GM12878 (cell line): ENCODE measurements at regions not wholly inside any gene's neighbourhood (a gene's known extent, or its start where the extent isn't known, plus 50 kb on each side); places are given as distances from the start of the nearest gene placed in this dataset.

Source experiments
- ATAC-seq: fragments of 200-7000 bp; cut with Tn5 transposase; 3 replicates; pipeline ENCODE4 v1.9.1; 2020; ENCODE audit warnings: mild to moderate bottlenecking, moderate library complexity
- BruUV-seq: library from RNA; stranded (reverse); fragments of 400-500 nt; replicated peaks from 2 replicates; lab custom pipeline; 2021; lab: Mats Ljungman, UMichigan
- CTCF ChIA-PET: fragments of 300-600 bp; sonication (Branson Sonifier 250); formaldehyde crosslinking; extraction: SDS; loops from one replicate; lab custom pipeline; 2021; ENCODE audit warnings: inconsistent platforms; lab: Yijun Ruan, JAX
- POLR2A ChIA-PET: fragments of 350-600 bp; formaldehyde crosslinking; extraction: SDS; loops from one replicate; lab custom pipeline; 2021; ENCODE audit warnings: inconsistent platforms; lab: Charles Lee
- RAD21 ChIA-PET: fragments of 300-600 bp; sonication (Branson Sonifier 250); formaldehyde crosslinking; loops from one replicate; lab custom pipeline; 2023; ENCODE audit warnings: antibody characterized with exemption; ENCODE audit not compliant: unreplicated experiment; lab: Charles Lee
- SMC1A ChIA-PET: fragments of 300-600 bp; sonication (Branson Sonifier 250); formaldehyde crosslinking; loops from one replicate; lab custom pipeline; 2023; ENCODE audit not compliant: unreplicated experiment, uncharacterized antibody; lab: Charles Lee
- DNase-seq: peaks from one replicate; pipeline ENCODE4 v3.0.0-alpha.2; 2011; ENCODE audit warnings: low read depth, low spot score
- FAIRE-seq: peaks from 3 replicates; lab custom pipeline; 2011; peaks lifted over from hg19 to GRCh38; lab: Jason Lieb, UNC
- H2AFZ ChIP-seq: 2 replicates; pipeline ENCODE4 v1.6.0; 2011; ENCODE audit warnings: low read depth, low read length, control low read depth; ENCODE audit not compliant: control insufficient read depth
- H3K27ac ChIP-seq: 2 replicates; pipeline ENCODE4 v1.5.1; 2011; ENCODE audit warnings: control low read depth; ENCODE audit not compliant: control insufficient read depth, insufficient read depth
- H3K27me3 ChIP-seq, 2 experiments: replicated peaks in 1 of 2; 2 replicates each; pipeline versions ENCODE4 v1.6.0 to v1.6.1; 2011; ENCODE audit warnings: low read length in 1 of 2; ENCODE audit not compliant: control insufficient read depth in 2 of 2, insufficient read depth in 2 of 2
- H3K36me3 ChIP-seq, 2 experiments: 2 replicates each; pipeline ENCODE4 v1.5.1; 2011; ENCODE audit warnings: low read length in 1 of 2; ENCODE audit not compliant: control insufficient read depth in 2 of 2, insufficient read depth in 2 of 2
- H3K4me1 ChIP-seq: 2 replicates; pipeline ENCODE4 v1.6.1; 2011; ENCODE audit warnings: mild to moderate bottlenecking, low read length, moderate library complexity, mixed read lengths; ENCODE audit not compliant: control insufficient read depth, insufficient read depth
- H3K4me2 ChIP-seq: 2 replicates; pipeline ENCODE4 v1.6.0; 2011; ENCODE audit warnings: control low read depth; ENCODE audit not compliant: control insufficient read depth, insufficient read depth
- H3K4me3 ChIP-seq: fragments of 200-600 bp; sonication (generic); 2 replicates; pipeline ENCODE4 v1.5.1; 2016
- H3K79me2 ChIP-seq: 2 replicates; pipeline ENCODE4 v1.6.0; 2011; ENCODE audit warnings: low read length; ENCODE audit not compliant: control insufficient read depth, insufficient read depth
- H3K9ac ChIP-seq: 2 replicates; pipeline ENCODE4 v1.8.0; 2011; ENCODE audit warnings: low read length, control low read depth, mixed read lengths; ENCODE audit not compliant: control insufficient read depth, insufficient read depth
- H3K9me3 ChIP-seq: replicated peaks from 3 replicates; pipeline ENCODE4 v1.5.1; 2011; ENCODE audit warnings: mild to moderate bottlenecking, low read length; ENCODE audit not compliant: control insufficient read depth, insufficient read depth
- H4K20me1 ChIP-seq: 2 replicates; pipeline ENCODE4 v1.6.0; 2011; ENCODE audit not compliant: control insufficient read depth, insufficient read depth
- BACH1 ChIP-seq: fragments of 450-650 bp; IDR thresholded peaks from 2 replicates; pipeline ENCODE4 v1.6.1; 2017; ENCODE audit warnings: mild to moderate bottlenecking, borderline replicate concordance
- CBX5 ChIP-seq: sonication (generic); IDR thresholded peaks from 2 replicates; pipeline ENCODE4 v1.6.1; 2016; ENCODE audit warnings: low read depth, moderate library complexity, mild to moderate bottlenecking, inconsistent platforms
- KLF5 ChIP-seq: fragments of 450-650 bp; IDR thresholded peaks from 2 replicates; pipeline ENCODE4 v1.6.1; 2014; ENCODE audit warnings: mild to moderate bottlenecking; ENCODE audit not compliant: partially characterized antibody
- MTA3 ChIP-seq: IDR thresholded peaks from 2 replicates; pipeline ENCODE4 v1.6.1; 2012; ENCODE audit warnings: low read length, inconsistent platforms, borderline replicate concordance
- PKNOX1 ChIP-seq: fragments of 450-650 bp; IDR thresholded peaks from 2 replicates; pipeline ENCODE4 v1.6.1; 2016; ENCODE audit warnings: mild to moderate bottlenecking
- PML ChIP-seq: IDR thresholded peaks from 2 replicates; pipeline ENCODE4 v1.6.1; 2012; ENCODE audit warnings: low read length, inconsistent platforms
- PRDM15 ChIP-seq: fragments of 450-650 bp; formaldehyde crosslinking; IDR thresholded peaks from 2 replicates; pipeline ENCODE4 v1.4.0; 2020; ENCODE audit warnings: mild to moderate bottlenecking, moderate library complexity
- RUNX3 ChIP-seq: IDR thresholded peaks from 2 replicates; pipeline ENCODE4 v1.6.1; 2012; ENCODE audit warnings: low read length, inconsistent platforms
- SP1 ChIP-seq: IDR thresholded peaks from one replicate; pipeline ENCODE4 v1.6.1; 2011; ENCODE audit warnings: low read depth, low read length
- SUPT20H ChIP-seq: IDR thresholded peaks from 2 replicates; pipeline ENCODE4 v1.6.1; 2011; ENCODE audit warnings: low read depth, mild to moderate bottlenecking, low read length, moderate library complexity, borderline replicate concordance; ENCODE audit not compliant: control insufficient read depth
- ZNF207 ChIP-seq: fragments of 450-650 bp; IDR thresholded peaks from 2 replicates; pipeline ENCODE4 v1.6.1; 2014; ENCODE audit warnings: antibody characterized with exemption, mild to moderate bottlenecking, borderline replicate concordance
- ZNF384 ChIP-seq: IDR thresholded peaks from 2 replicates; pipeline ENCODE4 v1.6.1; 2012; ENCODE audit warnings: low read depth, mild to moderate bottlenecking, low read length, improper control_type of control experiment, borderline replicate concordance
- WGBS: methylation state at CpG from one replicate; pipeline ENCODE4 v1.1.6; 2016; ENCODE audit warnings: low lambda C conversion rate; ENCODE audit not compliant: insufficient replicate concordance, insufficient coverage; ENCODE audit errors: missing lambda C conversion rate; 5-methylcytosine and 5-hydroxymethylcytosine counted together
- in situ Hi-C: fragments of 300-500 bp; cut with MboI; formaldehyde crosslinking; loops from 9 replicates; pipeline ENCODE4 v1.14.3; 2018; ENCODE audit warnings: mixed read lengths
- intact Hi-C: fragments of 100-400 bp; cut with micrococcal nuclease; formaldehyde crosslinking; loops from one replicate; pipeline ENCODE4 v1.14.2; 2022; ENCODE audit not compliant: unreplicated experiment

GRCh38 chr14:98951031-98951430, 321.0 kb downstream of the BCL11B start:
- no peak for FAIRE-seq
- ChIA-PET CTCF (no interaction called here), POLR2A (no interaction called here), RAD21 (no interaction called here), SMC1A (interaction anchor here (1.1 kb wide), 1 partner anchor 9 kb away, joined by 3 read pairs; no protein-coding TSS in a partner anchor)
- Histone ChIP-seq H3K27ac (no peak overlapping the region), H3K27me3 (no peaks in the 10 kb centered on the region), H3K4me2 (no peak overlapping the region), H3K4me3 (no peak overlapping the region), H3K79me2 (no peaks in the 10 kb centered on the region), H4K20me1 (no peaks in the 10 kb centered on the region), H3K9ac (no peak overlapping the region), H3K36me3 (no peaks in the 10 kb centered on the region), H3K9me3 (no peaks in the 10 kb centered on the region; the same call in 2 of the 3 replicates), H3K4me1 (no peaks in the 10 kb centered on the region), H2AFZ (no peak overlapping the region)
- WGBS, result 46% methylated on average over 3 of the region's 3 CpGs
- TF ChIP-seq CBX5 (no peak), ZNF384 (no peak)
- intact Hi-C loops, result no loop called here
- in situ Hi-C loops, result no loop called here
- no peak for DNase-seq
- no peak for ATAC-seq
- BruUV-seq, result no TSS peak

GRCh38 chr14:98951521-98952152, 320.4 kb downstream of the BCL11B start:
- no peaks in the 10 kb centered on the region; the same call in 2 of the 3 replicates for H3K9me3 ChIP-seq
- ATAC-seq, result no peak
- H3K27ac ChIP-seq, result no peak overlapping the region
- no peak overlapping the region for H3K9ac ChIP-seq
- no peak overlapping the region for H3K4me3 ChIP-seq
- ChIA-PET CTCF (no interaction called here), POLR2A (no interaction called here), SMC1A (interaction anchor here (0.6 kb wide), 1 partner anchor 126 kb away, joined by 3 read pairs; no protein-coding TSS in a partner anchor), RAD21 (no interaction called here)
- WGBS, result 29% methylated on average over 8 of the region's 8 CpGs
- no peaks in the 10 kb centered on the region for H3K4me1 ChIP-seq
- no TSS peak for BruUV-seq
- H3K79me2 ChIP-seq, result no peaks in the 10 kb centered on the region
- in situ Hi-C loops, result no loop called here
- H4K20me1 ChIP-seq, result no peaks in the 10 kb centered on the region
- H3K27me3 ChIP-seq, result no peaks in the 10 kb centered on the region
- intact Hi-C loops, result no loop called here
- H2AFZ ChIP-seq, result no peak overlapping the region
- FAIRE-seq, result no peak
- H3K4me2 ChIP-seq, result no peak overlapping the region
- no peaks in the 10 kb centered on the region for H3K36me3 ChIP-seq
- no peak for DNase-seq
- no peak for TF ChIP-seq SP1
- no peak for TF ChIP-seq SUPT20H
- TF ChIP-seq PML, result no peak
- TF ChIP-seq RUNX3, result no peak
- TF ChIP-seq ZNF207, result no peak
- TF ChIP-seq PKNOX1, result no peak
- no peak for TF ChIP-seq BACH1
- no peak for TF ChIP-seq KLF5
- TF ChIP-seq PRDM15 (CRISPR knock-in tag), result no peak
- TF ChIP-seq MTA3, result no peak
